ENCODE measurements at regions not wholly inside any gene's neighbourhood (a gene's known extent, or its start where the extent isn't known, plus 50 kb on each side); places are given as distances from the start of the nearest gene placed in this dataset.
"Not testable (repeated sequence)": the region's sequence is repeated elsewhere in the genome, so short reads cannot be mapped to it uniquely, and the experiment has no call there.

DNA sequence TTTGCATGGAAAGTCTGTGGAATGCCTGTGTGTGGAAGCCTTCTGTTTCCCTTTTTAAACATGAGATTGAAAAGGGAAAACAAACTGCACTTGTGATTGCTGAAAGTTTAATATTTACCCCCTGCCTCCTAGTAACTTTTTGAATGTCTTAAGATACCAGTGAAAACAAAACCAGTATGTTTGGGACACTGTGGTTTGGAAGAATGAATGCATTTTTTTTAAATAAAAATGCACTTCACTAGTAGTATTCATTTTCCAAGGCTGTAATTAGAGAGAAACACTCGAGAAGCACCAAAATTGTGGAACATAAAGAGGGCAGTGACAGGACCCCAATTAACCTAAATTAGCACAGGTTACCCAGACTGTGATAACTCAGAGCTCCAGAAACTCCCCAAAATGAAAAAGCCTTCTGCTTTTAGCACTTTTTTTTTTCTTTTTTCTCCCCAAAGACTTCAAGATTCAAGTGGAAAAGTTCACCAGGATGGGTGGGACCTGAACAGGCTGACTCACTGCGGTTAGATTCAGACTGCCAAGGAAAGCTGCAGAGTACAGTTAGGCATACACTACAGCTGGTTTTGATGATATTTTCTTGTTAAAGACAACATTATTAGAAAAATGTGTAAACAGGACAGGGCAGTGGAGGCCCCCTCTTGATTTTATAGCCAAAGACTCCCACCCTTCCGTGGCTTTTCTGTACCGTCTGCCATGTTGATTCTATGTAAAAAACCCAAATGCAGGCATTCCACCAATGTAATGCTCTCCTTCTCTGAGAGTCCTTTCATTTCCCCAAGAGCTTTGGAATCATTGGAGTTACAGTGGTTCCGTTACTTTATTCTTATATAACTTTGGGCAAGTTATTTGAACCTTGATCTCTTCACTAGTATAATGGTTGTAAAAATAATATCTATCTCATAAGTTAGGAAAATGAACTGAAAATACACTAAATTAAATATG lies 151.8 kb upstream of the NBPF9 start:
- H3K4me2 ChIP-seq (ENCODE audit: insufficient read depth, low read length); POLR2A ChIA-PET; FAIRE-seq; H4K20me1 ChIP-seq (replicated peaks; ENCODE audit: control insufficient read depth, insufficient read depth, low read length); H3K79me2 ChIP-seq (ENCODE audit: control insufficient read depth, insufficient read depth, low read length); DNase-seq (ENCODE audit: extremely low read depth in 1 of 4, low spot score in 3 of 4); H3K36me3 ChIP-seq (ENCODE audit: control insufficient read depth, insufficient read depth, low read length); H3K9me3 ChIP-seq (replicated peaks; ENCODE audit: control insufficient read depth, insufficient read depth, low read depth, low read length); H3K9ac ChIP-seq (ENCODE audit: insufficient read depth in 1 of 2, low read depth in 2 of 2, low read length in 2 of 2); H3K4me3 ChIP-seq; H2AFZ ChIP-seq (ENCODE audit: low read depth, low read length); in situ Hi-C loops (cut with MboI); H3K27me3 ChIP-seq (ENCODE audit: control insufficient read depth in 2 of 2, insufficient read depth in 2 of 2, low read length in 2 of 2); BruUV-seq (replicated peaks); H3K4me1 ChIP-seq (replicated peaks in 1 of 2; ENCODE audit: control insufficient read depth in 2 of 2, insufficient read depth in 2 of 2, low read length in 2 of 2); H3K9me1 ChIP-seq (ENCODE audit: control insufficient read depth, insufficient read depth, low read length); intact Hi-C loops (cut with micrococcal nuclease); CTCF ChIA-PET (ENCODE audit: low intra/inter-chr PET ratio): not testable (repeated sequence)
- TF ChIP-seq ZNF384 (IDR thresholded peaks at IDR 0.05; ENCODE audit: low read depth, low read length) = 0 out of 2 replicates have a peak, but pooled peaks have one; percentile 11
- WGBS (ENCODE audit: insufficient coverage, low coverage, missing lambda C conversion rate) = no CpG with 5 or more reads among the region's 5 CpGs
- peak overlapping the region; percentile 68; the same call in 2 of the 3 replicates for H3K27ac ChIP-seq (ENCODE audit: extremely low read depth, low read depth, low read length)
- ATAC-seq = peak; percentile 91

GRCh38 chr1:149260284-149260683 lies 156.9 kb upstream of the NBPF9 start:
- H3K4me2 ChIP-seq (ENCODE audit: insufficient read depth, low read length); BruUV-seq (replicated peaks); DNase-seq (ENCODE audit: extremely low read depth in 1 of 4, low spot score in 3 of 4); H3K27me3 ChIP-seq (ENCODE audit: control insufficient read depth in 2 of 2, insufficient read depth in 2 of 2, low read length in 2 of 2); POLR2A ChIA-PET; H4K20me1 ChIP-seq (replicated peaks; ENCODE audit: control insufficient read depth, insufficient read depth, low read length); FAIRE-seq; H3K4me1 ChIP-seq (replicated peaks in 1 of 2; ENCODE audit: control insufficient read depth in 2 of 2, insufficient read depth in 2 of 2, low read length in 2 of 2); in situ Hi-C loops (cut with MboI); H3K9ac ChIP-seq (ENCODE audit: insufficient read depth in 1 of 2, low read depth in 2 of 2, low read length in 2 of 2); H3K27ac ChIP-seq (ENCODE audit: extremely low read depth, low read depth, low read length); H3K36me3 ChIP-seq (ENCODE audit: control insufficient read depth, insufficient read depth, low read length); CTCF ChIA-PET (ENCODE audit: low intra/inter-chr PET ratio); H3K9me1 ChIP-seq (ENCODE audit: control insufficient read depth, insufficient read depth, low read length); H3K79me2 ChIP-seq (ENCODE audit: control insufficient read depth, insufficient read depth, low read length); H3K4me3 ChIP-seq; intact Hi-C loops (cut with micrococcal nuclease); H2AFZ ChIP-seq (ENCODE audit: low read depth, low read length); H3K9me3 ChIP-seq (replicated peaks; ENCODE audit: control insufficient read depth, insufficient read depth, low read depth, low read length): not testable (repeated sequence)
- peak; percentile 66 for ATAC-seq
- no CpG with 5 or more reads among the region's 1 CpG for WGBS (ENCODE audit: insufficient coverage, low coverage, missing lambda C conversion rate)

GRCh38 chr1:149260736-149261340 lies 157.5 kb upstream of the NBPF9 start:
- peak; percentile 29 for FAIRE-seq
- H3K27me3 ChIP-seq (ENCODE audit: control insufficient read depth in 2 of 2, insufficient read depth in 2 of 2, low read length in 2 of 2); CTCF ChIA-PET (ENCODE audit: low intra/inter-chr PET ratio): not testable (repeated sequence)

More at GRCh38 chr1:149260736-149261340, 157.5 kb upstream of the NBPF9 start:
- DNase-seq (ENCODE audit: extremely low read depth in 1 of 4, low spot score in 3 of 4); H3K9ac ChIP-seq (ENCODE audit: insufficient read depth in 1 of 2, low read depth in 2 of 2, low read length in 2 of 2); H3K36me3 ChIP-seq (ENCODE audit: control insufficient read depth, insufficient read depth, low read length); H3K4me3 ChIP-seq; intact Hi-C loops (cut with micrococcal nuclease); H2AFZ ChIP-seq (ENCODE audit: low read depth, low read length); H3K4me1 ChIP-seq (replicated peaks in 1 of 2; ENCODE audit: control insufficient read depth in 2 of 2, insufficient read depth in 2 of 2, low read length in 2 of 2); POLR2A ChIA-PET; H3K4me2 ChIP-seq (ENCODE audit: insufficient read depth, low read length); H3K79me2 ChIP-seq (ENCODE audit: control insufficient read depth, insufficient read depth, low read length); H4K20me1 ChIP-seq (replicated peaks; ENCODE audit: control insufficient read depth, insufficient read depth, low read length); H3K27ac ChIP-seq (ENCODE audit: extremely low read depth, low read depth, low read length); H3K9me1 ChIP-seq (ENCODE audit: control insufficient read depth, insufficient read depth, low read length); H3K9me3 ChIP-seq (replicated peaks; ENCODE audit: control insufficient read depth, insufficient read depth, low read depth, low read length); BruUV-seq (replicated peaks); in situ Hi-C loops (cut with MboI): not testable (repeated sequence)
- ATAC-seq = peak; percentile 78
- WGBS (ENCODE audit: insufficient coverage, low coverage, missing lambda C conversion rate) = 0% methylated on average over 2 of the region's 5 CpGs

Data from K562 (cell line).